NB4 (cell line): ENCODE measurements at regions not wholly inside any gene's neighbourhood (a gene's known extent, or its start where the extent isn't known, plus 50 kb on each side); places are given as distances from the start of the nearest gene placed in this dataset.
"Not testable (repeated sequence)": the region's sequence is repeated elsewhere in the genome, so short reads cannot be mapped to it uniquely, and the experiment has no call there.

Experiments
- DNase-seq: peaks from one replicate; pipeline ENCODE4 v3.0.0; 2010; ENCODE audit warnings: low read depth
- H3K4me3 ChIP-seq: one replicate; pipeline ENCODE4 v1.5.1; 2011; ENCODE audit warnings: mild to moderate bottlenecking, low read depth, low read length, moderate library complexity
- MYC ChIP-seq: IDR thresholded peaks from 2 replicates; pipeline ENCODE4 v1.6.1; 2011; ENCODE audit warnings: low read depth, low read length
- POLR2A ChIP-seq: IDR thresholded peaks from 2 replicates; pipeline ENCODE4 v1.6.1; 2011; ENCODE audit warnings: mild to moderate bottlenecking; ENCODE audit not compliant: insufficient read length; ENCODE audit errors: extremely low read depth
- TF ChIP-seq, protein P1 (sequence below): IDR thresholded peaks from 2 replicates; pipeline ENCODE4 v1.6.1; 2011; ENCODE audit warnings: low read depth, low read length
- TF ChIP-seq, protein P2 (sequence below): IDR thresholded peaks from one replicate; pipeline ENCODE4 v1.5.1; 2012; ENCODE audit warnings: low read depth, low read length

GRCh38 chr22:26082866-26083265 is 86.4 kb upstream of the SEZ6L start:
- no peak overlapping the region for H3K4me3 ChIP-seq
- DNase-seq = no peak

GRCh38 chr22:26086359-26086758 is 82.9 kb upstream of the SEZ6L start:
- TF ChIP-seq, protein P1, sequence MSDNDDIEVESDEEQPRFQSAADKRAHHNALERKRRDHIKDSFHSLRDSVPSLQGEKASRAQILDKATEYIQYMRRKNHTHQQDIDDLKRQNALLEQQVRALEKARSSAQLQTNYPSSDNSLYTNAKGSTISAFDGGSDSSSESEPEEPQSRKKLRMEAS = no peak
- TF ChIP-seq POLR2A = no peak
- TF ChIP-seq MYC = no peak
- TF ChIP-seq, protein P2, sequence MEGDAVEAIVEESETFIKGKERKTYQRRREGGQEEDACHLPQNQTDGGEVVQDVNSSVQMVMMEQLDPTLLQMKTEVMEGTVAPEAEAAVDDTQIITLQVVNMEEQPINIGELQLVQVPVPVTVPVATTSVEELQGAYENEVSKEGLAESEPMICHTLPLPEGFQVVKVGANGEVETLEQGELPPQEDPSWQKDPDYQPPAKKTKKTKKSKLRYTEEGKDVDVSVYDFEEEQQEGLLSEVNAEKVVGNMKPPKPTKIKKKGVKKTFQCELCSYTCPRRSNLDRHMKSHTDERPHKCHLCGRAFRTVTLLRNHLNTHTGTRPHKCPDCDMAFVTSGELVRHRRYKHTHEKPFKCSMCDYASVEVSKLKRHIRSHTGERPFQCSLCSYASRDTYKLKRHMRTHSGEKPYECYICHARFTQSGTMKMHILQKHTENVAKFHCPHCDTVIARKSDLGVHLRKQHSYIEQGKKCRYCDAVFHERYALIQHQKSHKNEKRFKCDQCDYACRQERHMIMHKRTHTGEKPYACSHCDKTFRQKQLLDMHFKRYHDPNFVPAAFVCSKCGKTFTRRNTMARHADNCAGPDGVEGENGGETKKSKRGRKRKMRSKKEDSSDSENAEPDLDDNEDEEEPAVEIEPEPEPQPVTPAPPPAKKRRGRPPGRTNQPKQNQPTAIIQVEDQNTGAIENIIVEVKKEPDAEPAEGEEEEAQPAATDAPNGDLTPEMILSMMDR = no peak
- H3K4me3 ChIP-seq = no peak overlapping the region
- peak; percentile 23 for DNase-seq

More at GRCh38 chr22:26082866-26083265, 86.4 kb upstream of the SEZ6L start:
- TF ChIP-seq, protein P2 = no peak
- TF ChIP-seq MYC (no peak), POLR2A (no peak)
- TF ChIP-seq, protein P1 = no peak

DNA sequence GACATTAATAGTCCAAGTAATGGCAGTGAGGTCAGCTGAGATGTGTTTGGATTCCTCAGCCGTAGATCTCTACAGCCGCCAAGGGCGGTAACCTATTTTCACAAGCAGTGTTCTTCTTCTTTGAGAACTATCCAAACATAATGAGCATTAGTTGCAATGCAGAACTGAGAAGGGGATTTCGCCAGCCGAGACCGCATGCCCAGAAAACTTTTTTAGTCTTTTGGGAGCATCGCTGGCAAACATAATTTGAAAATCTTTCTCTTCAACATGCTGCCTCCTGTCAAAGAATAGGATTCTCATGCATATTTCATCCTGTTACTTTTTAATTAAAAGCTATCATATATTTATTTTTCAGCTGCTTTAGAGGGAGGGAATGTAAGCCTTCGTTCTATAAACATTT is 81.4 kb upstream of the SEZ6L start:
- DNase-seq = no peak
- TF ChIP-seq MYC (no peak), POLR2A (no peak)
- TF ChIP-seq, protein P1 = no peak
- TF ChIP-seq, protein P2 = no peak
- H3K4me3 ChIP-seq = no peak overlapping the region

DNA sequence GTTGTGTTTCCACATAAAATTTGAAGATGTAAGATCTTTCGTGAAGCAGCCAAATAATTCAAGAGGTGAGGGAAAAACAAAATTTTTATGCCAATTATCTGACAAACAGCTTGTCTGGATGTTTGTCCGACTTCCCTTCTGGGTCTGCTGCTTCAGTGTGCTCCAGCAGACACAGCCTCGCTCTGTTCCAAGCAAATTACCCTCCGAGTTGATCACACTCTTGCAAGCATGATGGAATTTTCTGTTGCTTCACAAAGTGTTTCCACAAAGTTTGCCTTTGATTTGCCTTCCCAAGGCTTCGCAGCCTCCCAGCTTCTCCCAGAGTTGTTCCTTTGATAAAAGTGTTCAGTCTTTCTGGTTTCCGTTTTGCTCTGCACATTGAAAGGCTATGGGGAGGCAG is 78.4 kb upstream of the SEZ6L start:
- TF ChIP-seq, protein P1 = no peak
- TF ChIP-seq POLR2A (no peak), MYC (no peak)
- TF ChIP-seq, protein P2 = no peak
- H3K4me3 ChIP-seq = no peak overlapping the region
- no peak for DNase-seq

DNA sequence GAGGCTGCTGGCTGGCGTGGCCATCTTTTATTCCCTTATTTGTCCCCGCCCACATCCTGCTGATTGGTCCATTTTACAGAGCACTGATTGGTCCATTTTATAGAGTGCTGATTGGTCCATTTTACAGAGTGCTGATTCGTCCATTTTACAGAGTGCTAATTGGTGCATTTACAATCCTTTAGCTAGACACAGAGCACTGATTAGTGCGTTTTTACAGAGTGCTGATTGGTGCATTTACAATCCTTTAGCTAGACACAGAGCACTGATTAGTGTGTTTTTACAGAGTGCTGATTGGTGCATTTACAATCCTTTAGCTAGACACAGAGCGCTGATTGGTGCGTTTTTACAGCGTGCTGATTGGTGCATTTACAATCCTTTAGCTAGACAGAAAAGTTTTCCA is 74.8 kb upstream of the SEZ6L start:
- not testable (repeated sequence) for DNase-seq, H3K4me3 ChIP-seq

- DNase-seq = peak; percentile 55
- TF ChIP-seq POLR2A (no peak), MYC (no peak)
- TF ChIP-seq, protein P1 = no peak
- TF ChIP-seq, protein P2 = no peak
- H3K4me3 ChIP-seq = no peak overlapping the region
Observed at GRCh38 chr22:26095256-26095956, 73.9 kb upstream of the SEZ6L start.
